ENCODE measurements at regions not wholly inside any gene's neighbourhood (a gene's known extent, or its start where the extent isn't known, plus 50 kb on each side); places are given as distances from the start of the nearest gene placed in this dataset.

DNA sequence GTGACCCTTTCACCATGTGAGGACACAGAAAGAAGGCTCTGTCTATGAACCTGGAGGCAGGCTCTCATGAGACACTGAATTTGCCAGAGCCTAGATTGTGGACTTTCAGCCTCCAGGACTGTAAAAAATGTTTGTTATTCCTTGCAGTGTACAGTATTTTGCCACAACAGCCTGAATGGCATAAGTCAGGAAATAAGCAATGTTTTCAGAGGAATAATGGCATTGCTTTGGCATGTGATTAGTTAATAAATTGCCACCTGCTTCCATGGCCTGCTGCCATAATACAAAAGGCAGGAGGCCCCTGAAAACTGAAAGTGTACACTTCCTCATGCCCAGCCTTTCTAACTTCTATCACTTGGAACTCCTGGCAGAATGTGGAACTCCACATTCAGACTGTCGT, 408.1 kb downstream of the GADD45G start:
- TF ChIP-seq POLR2A (IDR thresholded peaks at IDR 0.05; ENCODE audit: low read length) = no peak
- TF ChIP-seq GATA1 (IDR thresholded peaks at IDR 0.05; ENCODE audit: low read depth, low read length) = no peak
